Esophagus squamous epithelium (tissue), 5 donors: ENCODE measurements at regions not wholly inside any gene's neighbourhood (a gene's known extent, or its start where the extent isn't known, plus 50 kb on each side); places are given as distances from the start of the nearest gene placed in this dataset.
"Not testable (repeated sequence)": the region's sequence is repeated elsewhere in the genome, so short reads cannot be mapped to it uniquely, and the experiment has no call there.

Source experiments
- DNase-seq: peaks from one replicate; lab custom pipeline; 2025; lab: John Stamatoyannopoulos, UW
- H3K27ac ChIP-seq, 4 donors: fragments of 200-600 bp; sonication (generic); one replicate each; pipeline ENCODE4 v1.5.1; 2016 to 2019; ENCODE audit warnings: mild to moderate bottlenecking in 1 of 4
- H3K27me3 ChIP-seq, 4 donors: fragments of 200-600 bp; sonication (generic); 1 replicate in 3 of 4; 2 replicates in 1 of 4; pipeline versions ENCODE4 v1.5.1 to v1.6.0; 2017 to 2021; ENCODE audit warnings: antibody characterized with exemption in 1 of 4
- H3K36me3 ChIP-seq, 3 donors: fragments of 200-600 bp; sonication (generic); one replicate each; pipeline ENCODE4 v1.5.1; 2016 to 2019
- H3K4me1 ChIP-seq, 3 donors: fragments of 200-600 bp; sonication (generic); one replicate each; pipeline ENCODE4 v1.5.1; 2017 to 2019
- H3K4me3 ChIP-seq, 4 donors: fragments of 200-600 bp; sonication (generic); 1 replicate in 3 of 4; 2 replicates in 1 of 4; pipeline ENCODE4 v1.5.1; 2016 to 2019; ENCODE audit warnings: mild to moderate bottlenecking in 2 of 4, moderate library complexity in 1 of 4
- H3K9me3 ChIP-seq, 3 donors: fragments of 200-600 bp; sonication (generic); one replicate each; pipeline ENCODE4 v1.5.1; 2016 to 2019
- CTCF ChIP-seq, 6 experiments: fragments of 450-650 bp in 4 of 6; fragments of 200-600 bp in 2 of 6; sonication (generic) in 2 of 6; IDR thresholded peaks; one replicate each; pipeline ENCODE4 v1.5.1; 2016 to 2019; ENCODE audit warnings: antibody characterized with exemption in 6 of 6, mild to moderate bottlenecking in 4 of 6, moderate library complexity in 4 of 6
- POLR2A ChIP-seq, 4 donors: fragments of 450-650 bp; IDR thresholded peaks; one replicate each; pipeline ENCODE4 v1.6.1; 2017; ENCODE audit warnings: antibody characterized with exemption in 4 of 4, mild to moderate bottlenecking in 4 of 4, moderate library complexity in 3 of 4
- WGBS, 2 donors: methylation state at CpG; one replicate each; pipeline ENCODE4 v1.1.5; 2018; 5-methylcytosine and 5-hydroxymethylcytosine counted together
- intact Hi-C: fragments of 100-400 bp; cut with DNase I; formaldehyde crosslinking; loops from one replicate; pipeline ENCODE4 v1.15.0; 2022
- donor health status: DM: yes; HTN: yes; CAD: no.

GRCh38 chr21:7916329-7917303 is 2604.8 kb upstream of the TPTE start:
- Histone ChIP-seq H3K9me3 (peaks cover 0 to 13% (median 0%) of the 10 kb centered on the region in 3 donors), H3K4me3 (no peak overlapping the region), H3K4me1 (no peaks in the 10 kb centered on the region), H3K36me3 (no peaks in the 10 kb centered on the region), H3K27me3 (no peaks in the 10 kb centered on the region), H3K27ac (no peak overlapping the region)
- no peak for DNase-seq
- TF ChIP-seq CTCF (IDR thresholded peaks at IDR 0.05): no peak
- TF ChIP-seq POLR2A (IDR thresholded peaks at IDR 0.05): no peak
- intact Hi-C loops: no loop called here
- WGBS, 2 donors: 71 to 72% methylated on average over 25 of the region's 25 CpGs

GRCh38 chr21:7917729-7918128 is 2603.7 kb upstream of the TPTE start:
- H3K4me1 ChIP-seq: no peaks in the 10 kb centered on the region
- H3K9me3 ChIP-seq: peaks cover 0 to 13% (median 0%) of the 10 kb centered on the region in 3 donors
- DNase-seq: no peak
- H3K4me3 ChIP-seq: no peak overlapping the region
- TF ChIP-seq CTCF (IDR thresholded peaks at IDR 0.05) (no peak), POLR2A (IDR thresholded peaks at IDR 0.05) (no peak)
- intact Hi-C loops: no loop called here
- 61 to 66% methylated on average over 14 of the region's 14 CpGs for WGBS, 2 donors
- no peaks in the 10 kb centered on the region for H3K36me3 ChIP-seq
- no peak overlapping the region for H3K27ac ChIP-seq
- H3K27me3 ChIP-seq: no peaks in the 10 kb centered on the region

- H3K4me3 ChIP-seq, intact Hi-C loops, DNase-seq, H3K27me3 ChIP-seq, H3K36me3 ChIP-seq, H3K4me1 ChIP-seq, H3K27ac ChIP-seq: not testable (repeated sequence)
- WGBS, 2 donors: 67 to 73% methylated on average over 16 of the region's 16 CpGs
- peaks cover 0 to 64% (median 5%) of the 10 kb centered on the region in 3 donors for H3K9me3 ChIP-seq
Observed at GRCh38 chr21:7925918-7926582, 2595.3 kb upstream of the TPTE start.

- H3K36me3 ChIP-seq, H3K4me3 ChIP-seq, intact Hi-C loops, H3K27me3 ChIP-seq, H3K27ac ChIP-seq, DNase-seq, H3K4me1 ChIP-seq: not testable (repeated sequence)
- peaks cover 0 to 87% (median 5%) of the 10 kb centered on the region in 3 donors for H3K9me3 ChIP-seq
- WGBS, 2 donors: 72 to 73% methylated on average over 12 of the region's 12 CpGs
Observed at GRCh38 chr21:7928528-7928927, 2592.9 kb upstream of the TPTE start.

GRCh38 chr21:7929586-7929985 is 2591.8 kb upstream of the TPTE start:
- H3K27me3 ChIP-seq, DNase-seq, H3K4me1 ChIP-seq, H3K36me3 ChIP-seq, H3K27ac ChIP-seq, H3K4me3 ChIP-seq, intact Hi-C loops: not testable (repeated sequence)
- WGBS, 2 donors: 70 to 73% methylated on average over 12 of the region's 12 CpGs
- H3K9me3 ChIP-seq: peaks cover 0 to 87% (median 5%) of the 10 kb centered on the region in 3 donors

- H3K9me3 ChIP-seq: peaks cover 0 to 89% (median 5%) of the 10 kb centered on the region in 3 donors
Observed at GRCh38 chr21:7930445-7930844, 2590.9 kb upstream of the TPTE start.

GRCh38 chr21:7932113-7932512 is 2589.3 kb upstream of the TPTE start:
- H3K36me3 ChIP-seq, DNase-seq, H3K4me3 ChIP-seq, H3K4me1 ChIP-seq, H3K27me3 ChIP-seq, intact Hi-C loops, H3K27ac ChIP-seq: not testable (repeated sequence)
- peaks cover 0 to 89% (median 5%) of the 10 kb centered on the region in 3 donors for H3K9me3 ChIP-seq
- 71 to 78% methylated on average over 11 of the region's 11 CpGs for WGBS, 2 donors

More at GRCh38 chr21:7930445-7930844, 2590.9 kb upstream of the TPTE start:
- DNase-seq, H3K4me1 ChIP-seq, H3K4me3 ChIP-seq, H3K27ac ChIP-seq, intact Hi-C loops, H3K36me3 ChIP-seq, H3K27me3 ChIP-seq: not testable (repeated sequence)
- WGBS, 2 donors: 61% methylated on average over 9 of the region's 9 CpGs

GRCh38 chr21:7932834-7933233 is 2588.5 kb upstream of the TPTE start:
- H3K4me1 ChIP-seq, H3K4me3 ChIP-seq, DNase-seq, intact Hi-C loops, H3K27me3 ChIP-seq, H3K27ac ChIP-seq, H3K36me3 ChIP-seq: not testable (repeated sequence)
- peaks cover 0 to 89% (median 5%) of the 10 kb centered on the region in 3 donors for H3K9me3 ChIP-seq
- 74% methylated on average over 14 of the region's 14 CpGs for WGBS, 2 donors
